ENCODE measurements at regions not wholly inside any gene's neighbourhood (a gene's known extent, or its start where the extent isn't known, plus 50 kb on each side); places are given as distances from the start of the nearest gene placed in this dataset.

DNA sequence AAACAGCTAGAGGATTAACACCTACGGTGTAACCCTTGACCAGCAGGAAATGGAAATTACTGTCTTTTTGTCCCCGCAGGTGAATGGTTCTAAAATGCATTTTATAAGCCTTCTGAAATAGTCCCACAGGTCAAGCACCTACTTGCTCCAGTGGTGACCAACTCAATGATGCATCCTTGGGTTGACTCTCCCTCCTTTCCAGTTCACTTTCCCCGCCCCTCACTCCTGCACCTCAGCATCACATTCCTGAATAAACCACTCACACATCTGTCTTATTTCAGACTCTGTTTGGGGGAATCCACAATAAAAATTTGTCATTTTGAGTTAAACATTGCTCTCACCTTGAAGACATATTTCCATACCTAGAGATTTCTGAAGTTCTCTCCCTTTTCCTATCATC, 446.0 kb upstream of the TNP1 start:
- no peaks in the 10 kb centered on the region for H4K20me1 ChIP-seq (ENCODE audit: insufficient read depth, low read length)
- TF ChIP-seq EZH2 (IDR thresholded peaks at IDR 0.05; ENCODE audit: insufficient read depth, low read length) (no peak), CTCF (IDR thresholded peaks at IDR 0.05; ENCODE audit: insufficient read depth, low read depth, low read length) (no peak)
- no peak overlapping the region for H3K27ac ChIP-seq (ENCODE audit: low read depth, low read length)
- H3K9me3 Mint-ChIP-seq (ENCODE audit: unreplicated experiment): peaks cover 12% of the 10 kb centered on the region
- no peaks in the 10 kb centered on the region for H3K36me3 ChIP-seq (ENCODE audit: insufficient read depth, low read length)
- H3K36me3 Mint-ChIP-seq (ENCODE audit: low read depth, unreplicated experiment): peaks cover 11% of the 10 kb centered on the region
- H3K4me1 ChIP-seq (ENCODE audit: insufficient read depth, low read length): no peaks in the 10 kb centered on the region
- H3K4me3 ChIP-seq (ENCODE audit: insufficient read depth, low read depth, low read length): no peak overlapping the region
- DNase-seq (ENCODE audit: low read depth) (no peak), FAIRE-seq (no peak)
- no peak overlapping the region for H3K27ac Mint-ChIP-seq (ENCODE audit: unreplicated experiment)
- no peak overlapping the region for H3K4me3 Mint-ChIP-seq (ENCODE audit: unreplicated experiment)
- no peak overlapping the region for H3K9ac ChIP-seq (ENCODE audit: low read length)
- H3K4me1 Mint-ChIP-seq (ENCODE audit: low read depth, unreplicated experiment): no peaks in the 10 kb centered on the region
- H3K4me2 ChIP-seq (ENCODE audit: low read length): no peak overlapping the region
- H2AFZ ChIP-seq (ENCODE audit: low read depth, low read length): no peak overlapping the region
- no peaks in the 10 kb centered on the region for H3K9me3 ChIP-seq (ENCODE audit: insufficient read depth, low read depth, low read length)
- no peaks in the 10 kb centered on the region for H3K27me3 ChIP-seq (ENCODE audit: insufficient read depth, low read length)
- H3K79me2 ChIP-seq (ENCODE audit: insufficient read depth, low read length): no peaks in the 10 kb centered on the region
- H3K27me3 Mint-ChIP-seq (ENCODE audit: low read depth, unreplicated experiment): peaks cover 15% of the 10 kb centered on the region

DNA sequence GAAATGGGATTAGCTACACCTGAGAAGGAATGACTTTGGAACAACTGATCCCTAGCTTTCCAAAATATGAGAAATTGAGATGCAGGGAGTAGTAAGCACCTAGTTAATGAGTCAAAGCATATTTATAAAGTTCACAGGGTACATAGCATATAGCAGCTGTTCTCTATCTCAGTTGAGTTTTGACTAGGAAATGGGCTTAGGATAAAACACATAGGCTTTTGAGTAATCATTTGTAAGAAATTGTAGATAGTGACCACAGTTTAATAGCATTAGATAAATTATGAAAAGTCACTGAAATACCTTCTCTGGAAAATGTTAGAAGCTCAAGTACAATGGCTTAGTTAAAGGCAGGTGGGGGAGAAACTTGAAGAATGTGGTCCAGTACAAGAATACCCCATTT, 444.7 kb upstream of the TNP1 start:
- Mint-ChIP-seq H3K4me1 (ENCODE audit: low read depth, unreplicated experiment) (no peaks in the 10 kb centered on the region), H3K27me3 (ENCODE audit: low read depth, unreplicated experiment) (peaks cover 15% of the 10 kb centered on the region), H3K27ac (ENCODE audit: unreplicated experiment) (no peak overlapping the region), H3K4me3 (ENCODE audit: unreplicated experiment) (no peak overlapping the region), H3K9me3 (ENCODE audit: unreplicated experiment) (peaks cover 7% of the 10 kb centered on the region), H3K36me3 (ENCODE audit: low read depth, unreplicated experiment) (peaks cover 3% of the 10 kb centered on the region)
- Histone ChIP-seq H3K4me2 (ENCODE audit: low read length) (no peak overlapping the region), H3K4me1 (ENCODE audit: insufficient read depth, low read length) (no peaks in the 10 kb centered on the region), H3K79me2 (ENCODE audit: insufficient read depth, low read length) (no peaks in the 10 kb centered on the region), H3K9ac (ENCODE audit: low read length) (no peak overlapping the region), H2AFZ (ENCODE audit: low read depth, low read length) (no peak overlapping the region), H3K27me3 (ENCODE audit: insufficient read depth, low read length) (no peaks in the 10 kb centered on the region), H3K9me3 (ENCODE audit: insufficient read depth, low read depth, low read length) (no peaks in the 10 kb centered on the region), H3K36me3 (ENCODE audit: insufficient read depth, low read length) (no peaks in the 10 kb centered on the region), H3K27ac (ENCODE audit: low read depth, low read length) (no peak overlapping the region), H4K20me1 (ENCODE audit: insufficient read depth, low read length) (no peaks in the 10 kb centered on the region), H3K4me3 (ENCODE audit: insufficient read depth, low read depth, low read length) (no peak overlapping the region)
- FAIRE-seq (no peak), DNase-seq (ENCODE audit: low read depth) (no peak)
- TF ChIP-seq CTCF (IDR thresholded peaks at IDR 0.05; ENCODE audit: insufficient read depth, low read depth, low read length) (no peak), EZH2 (IDR thresholded peaks at IDR 0.05; ENCODE audit: insufficient read depth, low read length) (no peak)

DNA sequence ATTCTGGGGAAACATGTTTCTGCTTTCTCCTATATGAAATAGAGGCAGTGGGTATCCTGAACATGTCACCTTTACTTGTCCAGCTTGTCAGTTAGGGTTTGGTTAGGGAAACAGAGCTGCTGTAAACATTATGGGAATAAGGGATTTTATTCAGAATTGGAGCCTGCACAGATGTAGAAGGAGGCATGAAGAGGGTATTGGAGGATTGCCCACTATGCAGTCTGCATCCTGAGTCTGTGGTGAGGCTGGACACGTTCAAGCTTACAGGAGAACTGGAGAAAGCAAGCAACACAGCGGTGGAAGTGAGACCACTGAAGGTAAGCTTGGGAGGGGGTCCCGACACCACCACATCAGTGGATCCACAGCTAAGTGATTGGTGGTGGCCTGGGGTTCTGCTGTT, 443.0 kb upstream of the TNP1 start:
- Histone ChIP-seq H3K9ac (ENCODE audit: low read length) (no peak overlapping the region), H3K79me2 (ENCODE audit: insufficient read depth, low read length) (no peaks in the 10 kb centered on the region), H3K36me3 (ENCODE audit: insufficient read depth, low read length) (no peaks in the 10 kb centered on the region), H3K9me3 (ENCODE audit: insufficient read depth, low read depth, low read length) (no peaks in the 10 kb centered on the region), H3K27ac (ENCODE audit: low read depth, low read length) (no peak overlapping the region), H3K4me3 (ENCODE audit: insufficient read depth, low read depth, low read length) (no peak overlapping the region), H3K4me1 (ENCODE audit: insufficient read depth, low read length) (no peaks in the 10 kb centered on the region), H4K20me1 (ENCODE audit: insufficient read depth, low read length) (no peaks in the 10 kb centered on the region), H2AFZ (ENCODE audit: low read depth, low read length) (no peak overlapping the region), H3K27me3 (ENCODE audit: insufficient read depth, low read length) (no peaks in the 10 kb centered on the region), H3K4me2 (ENCODE audit: low read length) (no peak overlapping the region)
- no peak for DNase-seq (ENCODE audit: low read depth)
- Mint-ChIP-seq H3K36me3 (ENCODE audit: low read depth, unreplicated experiment) (no peaks in the 10 kb centered on the region), H3K9me3 (ENCODE audit: unreplicated experiment) (peaks cover 6% of the 10 kb centered on the region), H3K27me3 (ENCODE audit: low read depth, unreplicated experiment) (peaks cover 15% of the 10 kb centered on the region), H3K4me3 (ENCODE audit: unreplicated experiment) (no peak overlapping the region), H3K4me1 (ENCODE audit: low read depth, unreplicated experiment) (peaks cover 3% of the 10 kb centered on the region), H3K27ac (ENCODE audit: unreplicated experiment) (no peak overlapping the region)
- TF ChIP-seq CTCF (IDR thresholded peaks at IDR 0.05; ENCODE audit: insufficient read depth, low read depth, low read length): no peak
- no peak for TF ChIP-seq EZH2 (IDR thresholded peaks at IDR 0.05; ENCODE audit: insufficient read depth, low read length)
- FAIRE-seq: no peak
